Thyroid gland (tissue), 4 donors: ENCODE measurements at regions not wholly inside any gene's neighbourhood (a gene's known extent, or its start where the extent isn't known, plus 50 kb on each side); places are given as distances from the start of the nearest gene placed in this dataset.

ENCODE experiments used
- CTCF ChIP-seq, 6 experiments: fragments of 200-600 bp in 3 of 6; fragments of 450-650 bp in 3 of 6; sonication (generic) in 3 of 6; IDR thresholded peaks; one replicate each; pipeline ENCODE4 v1.5.1; 2016 to 2019; ENCODE audit warnings: antibody characterized with exemption in 6 of 6, mild to moderate bottlenecking in 2 of 6, inconsistent platforms in 1 of 6, moderate library complexity in 1 of 6
- POLR2A ChIP-seq, 2 donors: fragments of 450-650 bp; IDR thresholded peaks; one replicate each; pipeline ENCODE4 v1.6.1; 2017; ENCODE audit warnings: antibody characterized with exemption in 2 of 2, mild to moderate bottlenecking in 2 of 2, moderate library complexity in 1 of 2

- TF ChIP-seq CTCF (IDR thresholded peaks at IDR 0.05) (no peak), POLR2A (IDR thresholded peaks at IDR 0.05) (no peak)
Observed at GRCh38 chr4:124455671-124456070, 256.9 kb downstream of the ANKRD50 start.
